Astrocyte of the cerebellum (primary cell): ENCODE measurements at regions not wholly inside any gene's neighbourhood (a gene's known extent, or its start where the extent isn't known, plus 50 kb on each side); places are given as distances from the start of the nearest gene placed in this dataset.

Experiments
- DNase-seq: peaks from one replicate; pipeline ENCODE4 v3.0.0-alpha.2; 2011; ENCODE audit warnings: low read depth
- H3K4me3 ChIP-seq: 2 replicates; pipeline ENCODE4 v1.5.1; 2011; ENCODE audit warnings: mild to moderate bottlenecking, low read depth, low read length, moderate library complexity
- in situ Hi-C: cut with HindIII; loops from 2 replicates; pipeline ENCODE4 v1.10.0; 2017; ENCODE audit warnings: low sequenced_read_pairs
- TF ChIP-seq, protein P1 (sequence below): IDR thresholded peaks from 2 replicates; pipeline ENCODE4 v1.5.1; 2012; ENCODE audit warnings: low read length, low read depth, moderate library complexity, mild to moderate bottlenecking; ENCODE audit errors: missing control alignments

DNA sequence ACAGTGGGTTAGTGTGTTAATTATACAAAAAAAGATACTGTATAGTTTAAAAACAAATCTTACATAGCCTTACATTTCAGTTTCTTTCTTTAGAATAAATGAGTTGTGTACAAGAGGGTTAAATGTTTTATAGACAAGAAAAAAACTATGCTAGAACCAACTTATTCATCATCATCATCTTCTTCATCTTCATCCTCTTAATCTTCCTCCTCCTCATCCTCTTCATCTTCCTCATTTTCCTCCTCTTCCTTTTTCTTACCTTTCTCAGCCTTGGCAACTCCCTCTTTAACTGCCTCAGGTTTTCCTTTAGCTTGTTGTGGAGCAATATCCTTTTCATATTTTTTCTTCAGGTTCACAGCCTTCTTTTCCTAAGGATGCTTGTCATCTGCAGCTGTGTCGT lies 53.7 kb downstream of the RPS12 start:
- TF ChIP-seq, protein P1, sequence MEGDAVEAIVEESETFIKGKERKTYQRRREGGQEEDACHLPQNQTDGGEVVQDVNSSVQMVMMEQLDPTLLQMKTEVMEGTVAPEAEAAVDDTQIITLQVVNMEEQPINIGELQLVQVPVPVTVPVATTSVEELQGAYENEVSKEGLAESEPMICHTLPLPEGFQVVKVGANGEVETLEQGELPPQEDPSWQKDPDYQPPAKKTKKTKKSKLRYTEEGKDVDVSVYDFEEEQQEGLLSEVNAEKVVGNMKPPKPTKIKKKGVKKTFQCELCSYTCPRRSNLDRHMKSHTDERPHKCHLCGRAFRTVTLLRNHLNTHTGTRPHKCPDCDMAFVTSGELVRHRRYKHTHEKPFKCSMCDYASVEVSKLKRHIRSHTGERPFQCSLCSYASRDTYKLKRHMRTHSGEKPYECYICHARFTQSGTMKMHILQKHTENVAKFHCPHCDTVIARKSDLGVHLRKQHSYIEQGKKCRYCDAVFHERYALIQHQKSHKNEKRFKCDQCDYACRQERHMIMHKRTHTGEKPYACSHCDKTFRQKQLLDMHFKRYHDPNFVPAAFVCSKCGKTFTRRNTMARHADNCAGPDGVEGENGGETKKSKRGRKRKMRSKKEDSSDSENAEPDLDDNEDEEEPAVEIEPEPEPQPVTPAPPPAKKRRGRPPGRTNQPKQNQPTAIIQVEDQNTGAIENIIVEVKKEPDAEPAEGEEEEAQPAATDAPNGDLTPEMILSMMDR: no peak
- no peak for DNase-seq
- H3K4me3 ChIP-seq: no peak overlapping the region
- in situ Hi-C loops: no loop called here

- in situ Hi-C loops: no loop called here
- H3K4me3 ChIP-seq: no peak overlapping the region
- DNase-seq: no peak
- TF ChIP-seq, protein P1: no peak
Measured at GRCh38 chr6:132872923-132873322, 58.6 kb downstream of the RPS12 start.

- no peak overlapping the region for H3K4me3 ChIP-seq
- TF ChIP-seq, protein P1: no peak
- in situ Hi-C loops: no loop called here
- no peak for DNase-seq
Measured at GRCh38 chr6:132877003-132877402, 62.6 kb downstream of the RPS12 start.

GRCh38 chr6:132887204-132887603 lies 72.8 kb downstream of the RPS12 start:
- TF ChIP-seq, protein P1: no peak
- DNase-seq: no peak
- in situ Hi-C loops: no loop called here
- no peak overlapping the region for H3K4me3 ChIP-seq

DNA sequence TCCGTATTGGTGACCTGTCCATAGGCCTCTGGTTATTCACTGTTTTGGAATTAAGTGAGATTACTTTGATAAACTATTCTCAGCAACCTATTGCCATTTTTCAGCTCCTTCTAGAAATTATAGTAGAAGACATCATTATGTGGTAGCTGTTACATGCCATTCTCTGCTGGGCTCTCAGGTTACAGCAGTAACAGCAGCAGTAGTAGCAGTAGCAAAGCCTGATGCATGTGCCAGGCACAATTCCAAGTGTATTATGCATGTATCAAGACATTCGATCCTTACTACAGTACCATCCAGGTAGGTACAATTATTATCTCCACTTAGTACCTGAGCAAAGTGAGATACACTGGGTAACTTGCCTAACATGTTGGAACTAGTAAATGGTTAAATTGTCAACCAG lies 74.3 kb downstream of the RPS12 start:
- peak; percentile 22 for DNase-seq
- in situ Hi-C loops: no loop called here
- TF ChIP-seq, protein P1: no peak
- no peak overlapping the region for H3K4me3 ChIP-seq

GRCh38 chr6:132892929-132893771 lies 78.8 kb downstream of the RPS12 start:
- DNase-seq: no peak
- in situ Hi-C loops: no loop called here
- TF ChIP-seq, protein P1: no peak
- H3K4me3 ChIP-seq: no peak overlapping the region
